ENCODE measurements at regions not wholly inside any gene's neighbourhood (a gene's known extent, or its start where the extent isn't known, plus 50 kb on each side); places are given as distances from the start of the nearest gene placed in this dataset.
A peak's percentile ranks its signal among the peaks of the same experiment; 100 is the strongest.

- TF ChIP-seq CTCF (conservative IDR thresholded peaks at IDR 0.05), result no peak
- H3K27ac ChIP-seq, result no peak overlapping the region
These were observed 158.8 kb downstream of the POLR2M start for GRCh38 chr15:57865294-57865693.

- peak; percentile 89 for TF ChIP-seq CTCF (conservative IDR thresholded peaks at IDR 0.05)
- H3K27ac ChIP-seq, result no peak overlapping the region
These were observed 159.7 kb downstream of the POLR2M start for GRCh38 chr15:57866149-57866736.

- no peak overlapping the region for H3K27ac ChIP-seq
- TF ChIP-seq CTCF (conservative IDR thresholded peaks at IDR 0.05), result no peak
These were observed 161.7 kb downstream of the POLR2M start for GRCh38 chr15:57867970-57868798.

GRCh38 chr15:57870667-57871066 is 164.2 kb downstream of the POLR2M start:
- no peak overlapping the region for H3K27ac ChIP-seq
- TF ChIP-seq CTCF (conservative IDR thresholded peaks at IDR 0.05), result no peak

- H3K27ac ChIP-seq, result no peak overlapping the region
- no peak for TF ChIP-seq CTCF (conservative IDR thresholded peaks at IDR 0.05)
These were observed 165.9 kb downstream of the POLR2M start for GRCh38 chr15:57872281-57873030.

GRCh38 chr15:57873564-57874209 is 167.2 kb downstream of the POLR2M start:
- no peak overlapping the region for H3K27ac ChIP-seq
- TF ChIP-seq CTCF (conservative IDR thresholded peaks at IDR 0.05), result no peak

- no peak overlapping the region for H3K27ac ChIP-seq
- no peak for TF ChIP-seq CTCF (conservative IDR thresholded peaks at IDR 0.05)
These were observed 168.8 kb downstream of the POLR2M start for GRCh38 chr15:57875347-57875746.

Data from VCaP (cell line).